Central memory CD4-positive, alpha-beta T cell (primary cell): ENCODE measurements at regions not wholly inside any gene's neighbourhood (a gene's known extent, or its start where the extent isn't known, plus 50 kb on each side); places are given as distances from the start of the nearest gene placed in this dataset.
"Not testable (repeated sequence)": the region's sequence is repeated elsewhere in the genome, so short reads cannot be mapped to it uniquely, and the experiment has no call there.

ENCODE experiments used
- DNase-seq: peaks from one replicate; pipeline ENCODE4 v3.0.0; 2022

GRCh38 chr2:48197618-48198017, 116.9 kb upstream of the FOXN2 start:
- DNase-seq = no peak

GRCh38 chr2:48198371-48198770, 116.1 kb upstream of the FOXN2 start:
- no peak for DNase-seq

GRCh38 chr2:48199070-48199469, 115.4 kb upstream of the FOXN2 start:
- no peak for DNase-seq

GRCh38 chr2:48200620-48201293, 113.7 kb upstream of the FOXN2 start:
- no peak for DNase-seq

GRCh38 chr2:48201435-48201834, 113.0 kb upstream of the FOXN2 start:
- DNase-seq = not testable (repeated sequence)

- no peak for DNase-seq
Measured at GRCh38 chr2:48202863-48203642, 111.4 kb upstream of the FOXN2 start.

GRCh38 chr2:48203668-48204067, 110.8 kb upstream of the FOXN2 start:
- DNase-seq = no peak

GRCh38 chr2:48204750-48205136, 109.7 kb upstream of the FOXN2 start:
- no peak for DNase-seq

GRCh38 chr2:48205137-48205798, 109.2 kb upstream of the FOXN2 start:
- no peak for DNase-seq

- DNase-seq = not testable (repeated sequence)
Measured at GRCh38 chr2:48206056-48206656, 108.3 kb upstream of the FOXN2 start.

- no peak for DNase-seq
Measured at GRCh38 chr2:48207201-48207641, 107.3 kb upstream of the FOXN2 start.

GRCh38 chr2:48207851-48208250, 106.6 kb upstream of the FOXN2 start:
- DNase-seq = no peak

- DNase-seq = no peak
Measured at GRCh38 chr2:48209214-48209885, 105.1 kb upstream of the FOXN2 start.

- DNase-seq = no peak
Measured at GRCh38 chr2:48210189-48210588, 104.3 kb upstream of the FOXN2 start.

GRCh38 chr2:48213646-48214045, 100.8 kb upstream of the FOXN2 start:
- no peak for DNase-seq

- DNase-seq = no peak
Measured at GRCh38 chr2:48218169-48218568, 96.3 kb upstream of the FOXN2 start.

GRCh38 chr2:48219234-48219554, 95.3 kb upstream of the FOXN2 start:
- DNase-seq = no peak

GRCh38 chr2:48219555-48220436, 94.7 kb upstream of the FOXN2 start:
- DNase-seq = no peak

- no peak for DNase-seq
Measured at GRCh38 chr2:48220501-48220900, 94.0 kb upstream of the FOXN2 start.

- DNase-seq = no peak
Measured at GRCh38 chr2:48221846-48222516, 92.5 kb upstream of the FOXN2 start.

GRCh38 chr2:48227617-48228344, 86.7 kb upstream of the FOXN2 start:
- DNase-seq = no peak
